ENCODE measurements at regions not wholly inside any gene's neighbourhood (a gene's known extent, or its start where the extent isn't known, plus 50 kb on each side); places are given as distances from the start of the nearest gene placed in this dataset.

DNA sequence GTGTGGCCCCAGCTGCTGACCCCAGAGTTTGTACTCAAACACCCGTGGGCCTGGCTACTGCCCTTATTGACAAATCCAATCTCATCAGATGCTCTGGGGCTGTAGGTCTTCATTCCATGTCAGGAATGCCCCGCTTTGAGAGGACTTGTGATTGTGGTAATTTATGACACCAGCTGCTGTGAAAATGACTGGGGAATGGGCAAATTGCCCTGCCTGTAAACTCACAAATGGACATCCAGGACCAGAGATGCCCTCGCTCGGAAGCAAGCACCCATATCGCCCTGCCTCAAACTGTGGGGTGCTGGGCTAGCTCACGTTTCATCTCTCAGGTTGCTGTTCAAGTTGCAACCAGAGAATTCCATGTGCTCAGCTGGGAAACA lies 225.9 kb upstream of the MAP3K1 start:
- Histone ChIP-seq H4K8ac (ENCODE audit: low read depth, low read length) (no peak overlapping the region), H2AK5ac (ENCODE audit: low read length) (no peak overlapping the region), H3K4ac (ENCODE audit: low read depth, low read length) (no peak overlapping the region), H3K27me3 (ENCODE audit: insufficient read depth, low read length) (no peaks in the 10 kb centered on the region), H2AFZ (ENCODE audit: insufficient read depth, low read length, poor library complexity) (no peak overlapping the region), H4K12ac (ENCODE audit: low read depth, low read length) (no peak overlapping the region), H3K18ac (ENCODE audit: low read length) (no peak overlapping the region), H3K27ac (ENCODE audit: low read depth, low read length) (no peak overlapping the region), H3K9ac (ENCODE audit: low read length) (no peak overlapping the region), H4K91ac (ENCODE audit: low read depth, low read length) (no peak overlapping the region), H3K4me2 (ENCODE audit: low read length) (no peak overlapping the region), H3K79me1 (ENCODE audit: low read length) (no peaks in the 10 kb centered on the region), H2BK5ac (ENCODE audit: low read depth, low read length, poor library complexity) (no peak overlapping the region), H3K4me3 (ENCODE audit: low read depth, low read length) (no peak overlapping the region), H2BK120ac (ENCODE audit: insufficient read depth, low read length, poor library complexity) (no peak overlapping the region), H3K14ac (ENCODE audit: low read length) (no peak overlapping the region), H3K23ac (ENCODE audit: low read length) (no peak overlapping the region), H3K79me2 (ENCODE audit: control insufficient read depth, insufficient read depth, low read length, poor library complexity) (no peaks in the 10 kb centered on the region), H3K9me3 (ENCODE audit: insufficient read depth, low read depth, low read length) (no peaks in the 10 kb centered on the region), H3K36me3 (ENCODE audit: control insufficient read depth in 1 of 2, insufficient read depth in 2 of 2, low read length in 2 of 2) (no peaks in the 10 kb centered on the region), H3K4me1 (ENCODE audit: control insufficient read depth in 1 of 2, insufficient read depth in 2 of 2, low read length in 2 of 2) (no peaks in the 10 kb centered on the region), H2BK12ac (ENCODE audit: low read length) (no peak overlapping the region)
- no peak for DNase-seq
- WGBS (ENCODE audit: extremely low coverage, insufficient coverage, insufficient read length) = no CpG with 5 or more reads among the region's 6 CpGs

DNA sequence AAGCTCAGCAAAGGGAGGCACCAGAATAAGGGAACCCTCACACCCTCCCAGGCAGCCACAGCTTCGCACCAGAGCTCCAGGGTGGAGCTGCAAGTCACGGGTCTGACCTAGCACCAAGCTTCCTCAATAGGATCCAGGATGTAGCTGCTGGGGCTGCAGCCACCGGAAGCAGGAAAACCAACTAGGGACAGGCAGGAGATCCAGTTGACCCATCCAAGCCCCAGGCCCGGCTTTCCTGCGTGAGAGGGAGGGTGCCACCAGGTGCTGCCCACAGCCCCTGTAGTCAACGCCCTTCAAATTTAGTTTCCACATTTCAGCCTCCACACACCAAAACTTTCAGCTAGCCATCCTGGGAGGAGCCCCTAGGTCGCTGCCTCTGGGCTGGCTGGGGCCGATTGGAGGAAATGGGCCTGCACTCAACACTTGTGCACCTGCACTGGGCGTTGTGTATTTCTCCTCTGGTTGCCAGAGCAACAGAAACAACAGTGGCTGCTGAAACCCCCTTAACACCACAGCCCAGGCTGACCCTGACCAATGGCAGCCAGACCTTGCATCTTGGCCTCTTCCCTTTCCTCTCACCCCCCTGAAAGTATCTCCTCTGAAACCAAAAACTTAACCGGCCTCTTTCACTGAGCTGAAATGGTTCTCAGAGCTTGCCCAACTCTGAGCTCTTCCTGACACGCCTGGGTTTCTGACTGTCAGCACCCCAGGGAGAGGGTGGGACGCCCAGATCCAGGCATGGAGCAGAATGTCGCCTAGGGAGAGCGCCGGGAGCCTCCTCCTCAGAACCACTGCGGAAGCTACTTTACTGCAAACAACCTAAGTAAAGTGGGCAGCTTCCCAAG lies 226.5 kb upstream of the MAP3K1 start:
- H4K12ac ChIP-seq (ENCODE audit: low read depth, low read length) = no peak overlapping the region
- no peak overlapping the region for H3K18ac ChIP-seq (ENCODE audit: low read length)
- no peak overlapping the region for H2BK12ac ChIP-seq (ENCODE audit: low read length)
- no peak overlapping the region for H3K23ac ChIP-seq (ENCODE audit: low read length)
- no CpG with 5 or more reads among the region's 16 CpGs for WGBS (ENCODE audit: extremely low coverage, insufficient coverage, insufficient read length)
- no peak overlapping the region for H3K4ac ChIP-seq (ENCODE audit: low read depth, low read length)
- H3K4me3 ChIP-seq (ENCODE audit: low read depth, low read length) = no peak overlapping the region
- H3K9me3 ChIP-seq (ENCODE audit: insufficient read depth, low read depth, low read length) = no peaks in the 10 kb centered on the region
- H3K9ac ChIP-seq (ENCODE audit: low read length) = no peak overlapping the region
- no peak overlapping the region for H2AK5ac ChIP-seq (ENCODE audit: low read length)
- H4K8ac ChIP-seq (ENCODE audit: low read depth, low read length) = no peak overlapping the region
- H4K91ac ChIP-seq (ENCODE audit: low read depth, low read length) = no peak overlapping the region
- H3K4me2 ChIP-seq (ENCODE audit: low read length) = no peak overlapping the region
- no peak overlapping the region for H3K27ac ChIP-seq (ENCODE audit: low read depth, low read length)
- H3K4me1 ChIP-seq (ENCODE audit: control insufficient read depth in 1 of 2, insufficient read depth in 2 of 2, low read length in 2 of 2) = no peaks in the 10 kb centered on the region
- H2AFZ ChIP-seq (ENCODE audit: insufficient read depth, low read length, poor library complexity) = no peak overlapping the region
- no peaks in the 10 kb centered on the region for H3K79me1 ChIP-seq (ENCODE audit: low read length)
- no peak for DNase-seq
- no peaks in the 10 kb centered on the region for H3K36me3 ChIP-seq (ENCODE audit: control insufficient read depth in 1 of 2, insufficient read depth in 2 of 2, low read length in 2 of 2)
- H2BK5ac ChIP-seq (ENCODE audit: low read depth, low read length, poor library complexity) = no peak overlapping the region
- no peak overlapping the region for H2BK120ac ChIP-seq (ENCODE audit: insufficient read depth, low read length, poor library complexity)
- H3K27me3 ChIP-seq (ENCODE audit: insufficient read depth, low read length) = no peaks in the 10 kb centered on the region
- no peaks in the 10 kb centered on the region for H3K79me2 ChIP-seq (ENCODE audit: control insufficient read depth, insufficient read depth, low read length, poor library complexity)
- H3K14ac ChIP-seq (ENCODE audit: low read length) = no peak overlapping the region

DNA sequence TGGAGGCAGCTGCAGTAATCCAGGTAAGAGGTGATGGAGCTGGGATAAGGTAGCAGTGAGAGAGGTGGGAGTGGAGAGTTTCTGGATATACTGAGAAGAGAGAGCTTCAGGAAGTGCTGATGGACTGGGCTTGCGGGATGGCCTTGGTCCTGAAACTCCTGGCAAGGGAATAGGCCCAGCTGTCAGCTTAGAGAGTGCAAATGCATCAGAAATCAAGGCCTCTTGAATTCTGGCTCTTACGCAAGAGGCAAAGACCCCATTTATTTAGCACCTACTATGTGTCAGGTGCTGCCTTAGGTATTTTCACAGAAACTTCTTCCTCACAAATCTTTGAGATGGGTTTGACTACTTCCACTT lies 227.2 kb upstream of the MAP3K1 start:
- no peaks in the 10 kb centered on the region for H3K36me3 ChIP-seq (ENCODE audit: control insufficient read depth in 1 of 2, insufficient read depth in 2 of 2, low read length in 2 of 2)
- no peaks in the 10 kb centered on the region for H3K9me3 ChIP-seq (ENCODE audit: insufficient read depth, low read depth, low read length)
- H2BK120ac ChIP-seq (ENCODE audit: insufficient read depth, low read length, poor library complexity) = no peak overlapping the region
- no peaks in the 10 kb centered on the region for H3K79me2 ChIP-seq (ENCODE audit: control insufficient read depth, insufficient read depth, low read length, poor library complexity)
- H4K91ac ChIP-seq (ENCODE audit: low read depth, low read length) = no peak overlapping the region
- H3K9ac ChIP-seq (ENCODE audit: low read length) = no peak overlapping the region
- no peak overlapping the region for H3K14ac ChIP-seq (ENCODE audit: low read length)
- H2AFZ ChIP-seq (ENCODE audit: insufficient read depth, low read length, poor library complexity) = no peak overlapping the region
- no peaks in the 10 kb centered on the region for H3K27me3 ChIP-seq (ENCODE audit: insufficient read depth, low read length)
- no peak for DNase-seq
- no peak overlapping the region for H2BK12ac ChIP-seq (ENCODE audit: low read length)
- no peak overlapping the region for H2BK5ac ChIP-seq (ENCODE audit: low read depth, low read length, poor library complexity)
- no peaks in the 10 kb centered on the region for H3K79me1 ChIP-seq (ENCODE audit: low read length)
- no peak overlapping the region for H3K4ac ChIP-seq (ENCODE audit: low read depth, low read length)
- H3K4me3 ChIP-seq (ENCODE audit: low read depth, low read length) = no peak overlapping the region
- no peak overlapping the region for H4K8ac ChIP-seq (ENCODE audit: low read depth, low read length)
- H4K12ac ChIP-seq (ENCODE audit: low read depth, low read length) = no peak overlapping the region
- no peak overlapping the region for H3K4me2 ChIP-seq (ENCODE audit: low read length)
- H3K4me1 ChIP-seq (ENCODE audit: control insufficient read depth in 1 of 2, insufficient read depth in 2 of 2, low read length in 2 of 2) = no peaks in the 10 kb centered on the region
- WGBS (ENCODE audit: extremely low coverage, insufficient coverage, insufficient read length) = no CpG with 5 or more reads among the region's 2 CpGs
- H3K23ac ChIP-seq (ENCODE audit: low read length) = no peak overlapping the region
- no peak overlapping the region for H3K18ac ChIP-seq (ENCODE audit: low read length)
- no peak overlapping the region for H2AK5ac ChIP-seq (ENCODE audit: low read length)
- H3K27ac ChIP-seq (ENCODE audit: low read depth, low read length) = no peak overlapping the region

DNA sequence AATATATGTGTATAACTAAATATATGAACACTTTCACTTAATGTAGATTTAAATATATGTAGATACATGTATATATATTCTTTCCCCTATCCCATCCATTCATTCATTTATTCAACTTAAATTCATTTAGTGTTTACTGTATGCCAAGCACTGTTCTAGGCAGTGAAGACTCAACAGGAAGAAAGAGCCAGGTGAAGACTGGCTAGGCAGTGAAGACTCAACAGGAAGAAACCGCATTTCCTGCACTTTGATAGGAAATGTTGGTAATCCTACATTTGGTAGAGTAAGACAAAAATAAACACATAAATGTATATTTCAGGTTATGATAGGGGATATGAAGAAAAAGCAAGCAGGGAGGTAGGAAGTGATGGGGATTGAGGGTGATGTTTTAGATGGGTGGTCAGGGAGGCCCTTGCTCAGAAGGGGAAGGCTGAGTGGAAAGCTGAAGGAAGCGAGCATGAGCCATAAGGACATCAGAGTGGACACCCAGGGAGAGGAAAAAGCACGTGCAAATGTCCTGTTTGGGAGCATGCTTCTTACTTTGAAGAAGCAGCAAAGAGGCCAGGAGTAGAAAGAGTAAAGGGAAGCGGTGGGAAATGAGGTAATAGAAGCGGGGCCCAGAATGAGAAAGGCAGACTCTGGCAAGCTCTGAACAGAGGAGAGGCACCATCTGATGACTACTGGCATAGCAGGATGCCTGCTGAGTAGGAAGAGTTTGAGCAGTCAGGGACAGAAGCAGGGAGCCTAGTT lies 227.8 kb upstream of the MAP3K1 start:
- Histone ChIP-seq H3K4ac (ENCODE audit: low read depth, low read length) (no peak overlapping the region), H4K12ac (ENCODE audit: low read depth, low read length) (no peak overlapping the region), H3K4me1 (ENCODE audit: control insufficient read depth in 1 of 2, insufficient read depth in 2 of 2, low read length in 2 of 2) (no peaks in the 10 kb centered on the region), H3K9me3 (ENCODE audit: insufficient read depth, low read depth, low read length) (no peaks in the 10 kb centered on the region), H3K79me1 (ENCODE audit: low read length) (no peaks in the 10 kb centered on the region), H3K23ac (ENCODE audit: low read length) (no peak overlapping the region), H2AK5ac (ENCODE audit: low read length) (no peak overlapping the region), H3K36me3 (ENCODE audit: control insufficient read depth in 1 of 2, insufficient read depth in 2 of 2, low read length in 2 of 2) (no peaks in the 10 kb centered on the region), H3K79me2 (ENCODE audit: control insufficient read depth, insufficient read depth, low read length, poor library complexity) (no peaks in the 10 kb centered on the region), H3K4me3 (ENCODE audit: low read depth, low read length) (no peak overlapping the region), H2BK120ac (ENCODE audit: insufficient read depth, low read length, poor library complexity) (no peak overlapping the region), H2AFZ (ENCODE audit: insufficient read depth, low read length, poor library complexity) (no peak overlapping the region), H3K4me2 (ENCODE audit: low read length) (no peak overlapping the region), H2BK5ac (ENCODE audit: low read depth, low read length, poor library complexity) (no peak overlapping the region), H3K27ac (ENCODE audit: low read depth, low read length) (no peak overlapping the region), H2BK12ac (ENCODE audit: low read length) (no peak overlapping the region), H4K91ac (ENCODE audit: low read depth, low read length) (no peak overlapping the region), H4K8ac (ENCODE audit: low read depth, low read length) (no peak overlapping the region), H3K27me3 (ENCODE audit: insufficient read depth, low read length) (no peaks in the 10 kb centered on the region), H3K18ac (ENCODE audit: low read length) (no peak overlapping the region), H3K14ac (ENCODE audit: low read length) (no peak overlapping the region), H3K9ac (ENCODE audit: low read length) (no peak overlapping the region)
- WGBS (ENCODE audit: extremely low coverage, insufficient coverage, insufficient read length) = no CpG with 5 or more reads among the region's 5 CpGs
- no peak for DNase-seq
